ENCODE measurements at regions not wholly inside any gene's neighbourhood (a gene's known extent, or its start where the extent isn't known, plus 50 kb on each side); places are given as distances from the start of the nearest gene placed in this dataset.

- H3K27ac Mint-ChIP-seq = no peak overlapping the region
- peaks cover 4% of the 10 kb centered on the region for H3K4me1 Mint-ChIP-seq (ENCODE audit: low read depth)
- no peak overlapping the region for H3K4me3 Mint-ChIP-seq
- no peaks in the 10 kb centered on the region for H3K9me3 Mint-ChIP-seq
- peaks cover 4% of the 10 kb centered on the region for H3K27me3 Mint-ChIP-seq
- no peaks in the 10 kb centered on the region for H3K36me3 Mint-ChIP-seq (ENCODE audit: low read depth)
- DNase-seq = no peak
Measured at GRCh38 chr17:77577491-77577890, 381.0 kb upstream of the TNRC6C start.

- Mint-ChIP-seq H3K9me3 (no peaks in the 10 kb centered on the region), H3K4me1 (ENCODE audit: low read depth) (peaks cover 4% of the 10 kb centered on the region), H3K4me3 (no peak overlapping the region), H3K27me3 (no peaks in the 10 kb centered on the region), H3K27ac (no peak overlapping the region), H3K36me3 (ENCODE audit: low read depth) (no peaks in the 10 kb centered on the region)
- DNase-seq = no peak
Measured at GRCh38 chr17:77579131-77579530, 379.4 kb upstream of the TNRC6C start.

GRCh38 chr17:77579682-77580081, 378.8 kb upstream of the TNRC6C start:
- no peak for DNase-seq
- H3K27me3 Mint-ChIP-seq = no peaks in the 10 kb centered on the region
- peaks cover 4% of the 10 kb centered on the region for H3K4me1 Mint-ChIP-seq (ENCODE audit: low read depth)
- no peaks in the 10 kb centered on the region for H3K36me3 Mint-ChIP-seq (ENCODE audit: low read depth)
- H3K4me3 Mint-ChIP-seq = no peak overlapping the region
- no peaks in the 10 kb centered on the region for H3K9me3 Mint-ChIP-seq
- H3K27ac Mint-ChIP-seq = no peak overlapping the region

GRCh38 chr17:77580531-77581270, 377.8 kb upstream of the TNRC6C start:
- H3K9me3 Mint-ChIP-seq = no peaks in the 10 kb centered on the region
- H3K4me3 Mint-ChIP-seq = no peak overlapping the region

GRCh38 chr17:77581480-77581879, 377.0 kb upstream of the TNRC6C start:
- Mint-ChIP-seq H3K4me1 (ENCODE audit: low read depth) (peaks cover 4% of the 10 kb centered on the region), H3K36me3 (ENCODE audit: low read depth) (no peaks in the 10 kb centered on the region), H3K4me3 (no peak overlapping the region), H3K27ac (no peak overlapping the region), H3K27me3 (no peaks in the 10 kb centered on the region), H3K9me3 (no peaks in the 10 kb centered on the region)
- no peak for DNase-seq

More at GRCh38 chr17:77580531-77581270, 377.8 kb upstream of the TNRC6C start:
- no peak overlapping the region for H3K27ac Mint-ChIP-seq
- no peak for DNase-seq
- no peaks in the 10 kb centered on the region for H3K27me3 Mint-ChIP-seq
- peaks cover 4% of the 10 kb centered on the region for H3K4me1 Mint-ChIP-seq (ENCODE audit: low read depth)
- no peaks in the 10 kb centered on the region for H3K36me3 Mint-ChIP-seq (ENCODE audit: low read depth)

GRCh38 chr17:77585142-77585860, 373.2 kb upstream of the TNRC6C start:
- DNase-seq = no peak
- H3K36me3 Mint-ChIP-seq (ENCODE audit: low read depth) = no peaks in the 10 kb centered on the region
- no peak overlapping the region for H3K27ac Mint-ChIP-seq
- H3K9me3 Mint-ChIP-seq = peaks cover 9% of the 10 kb centered on the region
- no peaks in the 10 kb centered on the region for H3K4me1 Mint-ChIP-seq (ENCODE audit: low read depth)
- no peak overlapping the region for H3K4me3 Mint-ChIP-seq
- no peaks in the 10 kb centered on the region for H3K27me3 Mint-ChIP-seq

- H3K36me3 Mint-ChIP-seq (ENCODE audit: low read depth) = no peaks in the 10 kb centered on the region
- DNase-seq = peak; percentile 2
- H3K4me3 Mint-ChIP-seq = no peak overlapping the region
- H3K27ac Mint-ChIP-seq = no peak overlapping the region
- peaks cover 10% of the 10 kb centered on the region for H3K4me1 Mint-ChIP-seq (ENCODE audit: low read depth)
- H3K27me3 Mint-ChIP-seq = peaks cover 6% of the 10 kb centered on the region
- peaks cover 9% of the 10 kb centered on the region for H3K9me3 Mint-ChIP-seq
Measured at GRCh38 chr17:77590951-77591735, 367.4 kb upstream of the TNRC6C start.

- Mint-ChIP-seq H3K27me3 (peaks cover 6% of the 10 kb centered on the region), H3K27ac (no peak overlapping the region)
Measured at GRCh38 chr17:77592106-77592865, 366.2 kb upstream of the TNRC6C start.

GRCh38 chr17:77593081-77593480, 365.4 kb upstream of the TNRC6C start:
- DNase-seq = peak; percentile 18
- Mint-ChIP-seq H3K4me1 (ENCODE audit: low read depth) (peaks cover 10% of the 10 kb centered on the region), H3K4me3 (no peak overlapping the region), H3K36me3 (ENCODE audit: low read depth) (no peaks in the 10 kb centered on the region), H3K27me3 (peaks cover 6% of the 10 kb centered on the region), H3K9me3 (no peaks in the 10 kb centered on the region), H3K27ac (no peak overlapping the region)

More at GRCh38 chr17:77592106-77592865, 366.2 kb upstream of the TNRC6C start:
- DNase-seq = no peak
- H3K4me3 Mint-ChIP-seq = no peak overlapping the region
- no peaks in the 10 kb centered on the region for H3K36me3 Mint-ChIP-seq (ENCODE audit: low read depth)
- H3K4me1 Mint-ChIP-seq (ENCODE audit: low read depth) = peaks cover 10% of the 10 kb centered on the region
- peaks cover 5% of the 10 kb centered on the region for H3K9me3 Mint-ChIP-seq

- H3K4me1 Mint-ChIP-seq (ENCODE audit: low read depth) = peaks cover 10% of the 10 kb centered on the region
- peaks cover 6% of the 10 kb centered on the region for H3K27me3 Mint-ChIP-seq
- H3K4me3 Mint-ChIP-seq = no peak overlapping the region
- peak; percentile 31 for DNase-seq
- no peak overlapping the region for H3K27ac Mint-ChIP-seq
- no peaks in the 10 kb centered on the region for H3K36me3 Mint-ChIP-seq (ENCODE audit: low read depth)
- no peaks in the 10 kb centered on the region for H3K9me3 Mint-ChIP-seq
Measured at GRCh38 chr17:77594416-77595209, 363.9 kb upstream of the TNRC6C start.

GRCh38 chr17:77596491-77597417, 361.7 kb upstream of the TNRC6C start:
- peak; percentile 26 for DNase-seq
- H3K4me1 Mint-ChIP-seq (ENCODE audit: low read depth) = peaks cover 10% of the 10 kb centered on the region
- no peak overlapping the region for H3K27ac Mint-ChIP-seq
- H3K9me3 Mint-ChIP-seq = no peaks in the 10 kb centered on the region
- no peaks in the 10 kb centered on the region for H3K27me3 Mint-ChIP-seq
- H3K4me3 Mint-ChIP-seq = no peak overlapping the region
- no peaks in the 10 kb centered on the region for H3K36me3 Mint-ChIP-seq (ENCODE audit: low read depth)

- H3K4me1 Mint-ChIP-seq (ENCODE audit: low read depth) = peaks cover 10% of the 10 kb centered on the region
- H3K27ac Mint-ChIP-seq = no peak overlapping the region
- H3K9me3 Mint-ChIP-seq = no peaks in the 10 kb centered on the region
- H3K4me3 Mint-ChIP-seq = no peak overlapping the region
- H3K27me3 Mint-ChIP-seq = no peaks in the 10 kb centered on the region
- no peaks in the 10 kb centered on the region for H3K36me3 Mint-ChIP-seq (ENCODE audit: low read depth)
- peak; percentile 12 for DNase-seq
Measured at GRCh38 chr17:77597418-77598240, 360.9 kb upstream of the TNRC6C start.

Measured in activated T-cell treated with anti-CD3 and anti-CD28 coated beads, Interleukin-2, amount 50 U/mL, for 24 hours (primary cell).